ENCODE measurements at regions not wholly inside any gene's neighbourhood (a gene's known extent, or its start where the extent isn't known, plus 50 kb on each side); places are given as distances from the start of the nearest gene placed in this dataset.

DNA sequence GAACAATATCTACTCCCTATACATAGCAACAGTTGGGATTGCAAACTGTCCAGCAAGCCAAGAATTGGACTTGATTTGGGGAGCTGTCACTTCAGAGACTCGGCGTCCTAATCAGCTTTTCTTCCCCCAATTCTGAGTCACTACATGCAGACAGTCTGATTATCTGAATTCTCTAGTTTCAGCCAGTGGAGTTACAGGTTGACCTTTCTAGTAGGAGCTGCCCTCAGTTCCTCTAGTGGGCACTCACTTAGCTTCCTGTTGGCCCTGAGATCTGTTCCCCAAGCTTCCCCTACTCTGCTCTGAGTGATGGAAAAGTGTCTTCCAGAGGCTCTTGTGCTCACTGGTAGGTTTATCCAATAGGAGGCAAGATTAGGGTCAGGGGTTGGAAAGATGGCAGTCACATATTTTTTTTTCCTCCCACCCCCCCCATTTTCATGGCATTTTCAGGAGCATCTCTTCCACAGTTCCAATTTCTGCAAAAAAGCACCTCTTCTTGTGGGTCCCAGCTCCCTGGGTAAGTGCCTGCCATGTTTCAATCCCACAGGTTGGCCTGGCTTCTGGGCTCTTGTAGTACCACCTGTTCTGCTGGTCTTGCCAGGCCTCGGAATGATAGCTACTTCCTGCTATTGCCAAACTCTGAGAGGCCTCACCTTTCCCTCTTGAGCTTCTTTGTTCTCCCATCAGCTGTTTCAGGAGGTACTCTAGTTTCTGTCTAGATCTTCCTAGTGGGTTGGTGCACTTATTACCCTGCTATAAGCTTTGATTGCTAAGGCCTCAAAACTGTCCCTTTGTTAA, 182.2 kb downstream of the RAP2B start:
- TF ChIP-seq ZNF747 (tag by site-specific recombination; IDR thresholded peaks at IDR 0.05) (no peak), ZNF211 (tag by site-specific recombination; IDR thresholded peaks at IDR 0.05; ENCODE audit: low read depth) (no peak), ZNF549 (tag by site-specific recombination; IDR thresholded peaks at IDR 0.05) (no peak), REPIN1 (tag by site-specific recombination; IDR thresholded peaks at IDR 0.05; ENCODE audit: low read depth) (no peak), ZNF792 (tag by site-specific recombination; IDR thresholded peaks at IDR 0.05) (no peak)

All from HEK293 (cell line).